ENCODE measurements at regions not wholly inside any gene's neighbourhood (a gene's known extent, or its start where the extent isn't known, plus 50 kb on each side); places are given as distances from the start of the nearest gene placed in this dataset.
"Not testable (repeated sequence)": the region's sequence is repeated elsewhere in the genome, so short reads cannot be mapped to it uniquely, and the experiment has no call there.

- peak; percentile 70 for DNase-seq
Measured at GRCh38 chr3:8147711-8148110, 353.9 kb upstream of the LMCD1 start.

GRCh38 chr3:8152821-8153418, 348.7 kb upstream of the LMCD1 start:
- peak; percentile 25 for DNase-seq

GRCh38 chr3:8153800-8154199, 347.8 kb upstream of the LMCD1 start:
- no peak for DNase-seq

- DNase-seq = no peak
Measured at GRCh38 chr3:8154617-8155016, 347.0 kb upstream of the LMCD1 start.

DNA sequence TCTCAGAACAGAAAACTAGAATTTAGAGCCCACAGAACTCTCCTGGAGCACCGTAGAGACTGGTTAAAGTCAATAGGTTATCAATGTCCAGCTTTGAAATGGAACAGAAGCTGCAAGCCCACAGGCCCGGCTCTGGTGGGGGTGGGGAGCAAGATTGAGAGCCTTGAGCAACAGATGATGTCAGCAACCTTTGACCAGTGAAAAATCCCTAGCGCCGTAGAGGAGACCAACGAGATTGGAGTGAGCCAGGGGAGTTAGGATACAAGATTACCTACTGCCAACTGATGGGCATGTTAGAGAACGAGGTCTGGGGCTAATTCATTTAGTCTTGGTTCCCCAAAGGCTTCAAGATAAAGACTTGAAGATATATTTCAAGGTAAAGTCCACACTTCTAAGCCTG, 345.5 kb upstream of the LMCD1 start:
- DNase-seq = no peak

- no peak for DNase-seq
Measured at GRCh38 chr3:8156831-8157230, 344.8 kb upstream of the LMCD1 start.

DNA sequence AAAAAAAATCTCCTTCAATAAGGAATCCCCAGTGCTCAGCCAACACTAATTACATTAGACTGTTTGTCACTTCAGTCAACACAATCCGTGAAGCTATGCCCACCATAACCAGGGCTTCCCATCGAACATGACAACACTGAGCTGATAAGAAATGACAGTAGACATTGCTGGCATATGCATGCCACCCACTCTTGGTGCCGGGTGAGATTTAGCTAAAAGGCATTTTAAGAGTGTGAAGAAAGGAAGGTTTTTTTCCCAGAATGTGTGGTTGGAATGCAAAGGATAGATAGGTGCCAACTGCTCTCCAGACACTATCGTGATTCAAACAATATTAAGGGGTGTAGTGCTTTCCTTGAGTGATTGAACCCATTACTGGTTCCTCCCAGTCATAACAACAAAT, 344.0 kb upstream of the LMCD1 start:
- DNase-seq = no peak

DNA sequence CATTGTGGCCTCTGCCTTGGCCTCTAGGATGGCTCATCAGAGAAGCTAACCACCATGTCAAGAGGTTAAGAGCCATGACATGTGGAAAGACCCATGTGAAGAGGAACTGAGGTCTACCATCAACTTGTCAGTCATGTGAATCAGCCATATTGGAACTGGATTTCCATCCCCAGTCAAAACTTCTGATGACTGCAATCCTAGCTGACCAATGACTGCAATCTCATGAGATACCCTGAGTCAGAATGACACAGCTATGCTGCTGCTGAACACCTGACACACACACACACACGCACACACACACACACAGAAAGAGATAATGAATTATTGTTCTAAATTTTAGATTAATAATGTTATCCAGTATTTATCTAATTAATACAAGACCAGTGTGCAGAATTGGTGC, 337.5 kb upstream of the LMCD1 start:
- DNase-seq = no peak

GRCh38 chr3:8166014-8166413, 335.6 kb upstream of the LMCD1 start:
- DNase-seq = no peak

DNA sequence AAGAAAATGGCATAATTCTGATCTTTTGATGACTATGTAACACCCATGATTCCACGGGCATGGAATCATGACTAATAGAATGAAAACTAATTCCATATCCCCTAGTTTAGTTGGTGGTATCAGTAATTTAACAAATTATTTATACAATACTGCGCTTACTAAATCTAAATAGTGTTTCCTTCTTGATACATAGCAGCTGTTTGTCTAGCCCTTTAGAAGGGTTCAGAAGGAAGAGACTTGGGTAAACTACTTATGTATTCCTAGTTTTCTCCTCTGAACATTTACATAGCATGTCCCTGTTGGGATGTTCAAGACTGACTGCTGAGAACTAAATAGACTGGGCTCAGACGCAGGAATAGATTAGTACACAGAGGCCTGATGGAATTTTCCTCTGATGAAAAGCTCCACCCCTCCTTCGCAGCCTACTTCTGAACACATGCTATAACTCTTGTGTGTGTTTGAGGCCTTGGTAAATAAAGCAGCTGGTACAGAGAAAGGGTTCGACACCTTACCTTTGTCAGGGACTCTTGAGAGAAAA, 330.6 kb upstream of the LMCD1 start:
- DNase-seq = no peak

- DNase-seq = no peak
Measured at GRCh38 chr3:8173892-8174291, 327.7 kb upstream of the LMCD1 start.

- peak; percentile 15 for DNase-seq
Measured at GRCh38 chr3:8176759-8177483, 324.7 kb upstream of the LMCD1 start.

DNA sequence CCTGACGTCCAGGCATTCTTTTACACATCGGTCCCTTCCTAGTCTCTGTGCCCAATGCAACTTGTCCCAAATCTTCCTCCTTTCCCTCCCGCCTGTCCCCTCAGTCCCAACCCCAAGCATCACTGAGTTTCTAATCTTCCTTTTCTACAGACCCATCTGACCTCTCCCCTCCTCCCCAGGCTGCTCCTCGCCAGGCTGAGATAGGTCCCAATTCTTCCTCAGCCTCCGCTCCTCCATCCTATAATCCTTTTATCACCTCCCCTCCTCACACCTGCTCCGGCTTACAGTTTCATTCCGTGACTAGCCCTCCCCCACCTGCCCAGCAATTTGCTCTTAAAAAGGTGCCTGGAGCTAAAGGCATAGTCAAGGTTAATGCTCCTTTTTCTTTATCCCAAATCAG, 323.1 kb upstream of the LMCD1 start:
- DNase-seq = not testable (repeated sequence)

GRCh38 chr3:8182904-8183303, 318.7 kb upstream of the LMCD1 start:
- DNase-seq = no peak

DNA sequence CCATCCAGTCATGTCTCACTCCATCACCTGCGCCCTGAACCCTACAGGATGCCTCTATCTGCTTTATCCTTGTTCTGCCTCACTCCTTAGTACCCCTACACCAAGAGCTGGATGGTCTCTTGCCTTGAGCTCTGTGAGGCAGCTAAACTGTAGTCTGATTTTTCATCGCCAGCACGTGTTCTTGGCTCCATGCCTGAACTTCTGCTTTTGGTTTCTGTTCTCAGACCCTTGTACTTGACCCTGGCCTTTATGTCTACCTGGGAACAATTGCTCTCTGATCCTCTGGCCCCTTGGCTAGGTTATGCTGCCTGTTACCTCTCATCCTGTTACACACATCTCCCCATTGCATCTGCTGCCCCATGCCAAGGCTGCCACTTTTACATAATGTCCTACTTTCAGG, 318.0 kb upstream of the LMCD1 start:
- DNase-seq = no peak

DNA sequence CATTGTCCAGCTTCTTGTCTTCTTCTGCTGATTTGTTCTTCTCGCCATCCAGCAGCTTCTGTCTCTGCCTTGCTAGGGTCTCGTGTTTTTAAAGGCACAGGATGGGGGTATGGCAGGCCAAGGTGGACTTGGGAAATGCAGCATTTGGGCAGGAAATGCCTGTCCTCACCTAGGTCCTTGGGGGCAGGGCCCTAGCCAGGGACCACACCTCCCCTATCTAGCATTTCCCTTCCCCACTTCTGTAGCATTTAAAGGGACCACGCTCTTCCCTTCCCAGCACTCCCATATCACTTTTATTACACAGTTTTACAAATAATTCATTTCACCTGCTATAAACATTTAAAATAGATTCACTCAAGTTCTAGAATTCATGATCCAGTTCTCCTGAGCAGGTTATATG, 315.4 kb upstream of the LMCD1 start:
- DNase-seq = no peak

DNA sequence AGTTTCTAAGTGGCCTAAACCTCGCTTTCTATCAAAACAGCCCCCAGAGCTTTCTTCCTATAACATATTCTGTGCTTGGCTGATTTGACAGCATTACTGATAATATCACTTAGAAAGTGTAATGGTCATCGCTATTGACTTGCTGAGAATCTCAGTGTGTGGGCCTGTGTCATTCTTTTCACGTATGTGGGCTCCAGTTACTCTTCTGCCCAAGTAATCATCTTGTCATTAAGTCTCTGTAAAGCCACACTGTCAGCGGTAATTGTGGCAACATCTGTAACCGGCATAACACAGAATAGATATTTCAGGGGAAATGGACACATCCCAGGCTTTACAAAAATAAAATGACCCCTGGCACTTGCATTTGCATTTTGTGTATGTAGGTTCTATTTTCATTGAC, 313.6 kb upstream of the LMCD1 start:
- no peak for DNase-seq

- no peak for DNase-seq
Measured at GRCh38 chr3:8189051-8189450, 312.6 kb upstream of the LMCD1 start.

DNA sequence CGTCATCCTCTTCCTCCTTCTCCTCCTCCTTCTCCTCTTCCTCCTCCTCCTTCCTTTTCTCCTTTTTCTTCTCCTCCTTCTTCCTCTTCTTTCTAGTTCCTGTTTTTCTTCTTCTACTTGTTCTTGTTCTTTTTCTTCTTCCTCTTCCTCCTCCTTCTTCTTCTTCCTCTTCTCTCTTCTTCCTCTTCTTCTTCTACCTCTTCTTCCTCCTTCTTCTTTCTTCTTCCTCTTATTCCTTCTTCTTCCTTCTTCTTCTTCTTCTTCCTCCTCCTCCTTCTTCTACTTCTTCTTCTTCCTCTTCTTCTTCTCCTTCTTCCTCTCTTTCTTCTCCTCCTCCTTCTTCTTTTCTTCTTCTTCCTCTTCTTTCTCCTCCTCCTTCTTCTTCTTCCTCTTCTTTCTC, 310.2 kb upstream of the LMCD1 start:
- DNase-seq = no peak

DNA sequence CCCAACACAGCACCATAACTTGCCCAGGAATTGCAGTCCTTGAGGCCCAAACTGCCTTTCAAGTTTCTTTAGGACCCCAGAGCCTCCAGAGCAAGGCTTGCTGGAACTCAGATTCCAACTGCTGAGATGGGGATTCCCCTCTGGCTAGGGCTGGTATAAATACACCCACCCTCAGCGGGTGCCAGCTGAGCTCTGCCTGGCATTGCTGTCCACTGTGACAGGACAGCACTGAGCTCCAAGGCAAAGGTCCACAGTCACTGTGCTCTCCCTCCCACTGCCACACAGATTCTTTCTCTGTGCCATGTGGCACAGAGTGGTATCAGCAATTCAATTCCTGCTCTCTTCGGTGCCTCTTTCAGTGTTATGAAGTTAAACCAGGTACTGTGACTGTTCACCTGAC, 304.2 kb upstream of the LMCD1 start:
- no peak for DNase-seq

- DNase-seq = no peak
Measured at GRCh38 chr3:8198605-8199004, 303.0 kb upstream of the LMCD1 start.

GRCh38 chr3:8200996-8201395, 300.6 kb upstream of the LMCD1 start:
- DNase-seq = no peak

DNA sequence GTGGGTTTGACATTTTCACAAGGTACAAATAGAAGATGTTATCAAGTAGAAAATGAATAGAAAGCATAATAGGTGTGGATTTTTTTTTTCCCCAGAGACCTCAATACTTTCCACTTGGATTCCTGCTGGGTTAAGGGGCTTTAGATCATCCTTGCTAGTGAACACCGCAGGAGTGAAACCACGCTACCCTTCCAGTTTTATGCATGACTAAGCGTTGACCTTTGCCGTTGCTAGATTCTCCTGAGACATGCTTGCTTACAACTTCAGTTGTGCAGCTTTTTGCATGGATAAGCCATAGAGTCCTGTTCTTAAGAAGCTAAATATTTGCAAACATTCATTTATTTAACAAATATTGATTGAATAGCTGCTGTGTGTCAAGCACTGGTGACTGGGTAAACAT, 299.7 kb upstream of the LMCD1 start:
- DNase-seq = peak; percentile 77

- DNase-seq = no peak
Measured at GRCh38 chr3:8204331-8204730, 297.3 kb upstream of the LMCD1 start.

All from fibroblast of skin of right biceps (primary cell).